ENCODE measurements at regions not wholly inside any gene's neighbourhood (a gene's known extent, or its start where the extent isn't known, plus 50 kb on each side); places are given as distances from the start of the nearest gene placed in this dataset.
"Not testable (repeated sequence)": the region's sequence is repeated elsewhere in the genome, so short reads cannot be mapped to it uniquely, and the experiment has no call there.

DNA sequence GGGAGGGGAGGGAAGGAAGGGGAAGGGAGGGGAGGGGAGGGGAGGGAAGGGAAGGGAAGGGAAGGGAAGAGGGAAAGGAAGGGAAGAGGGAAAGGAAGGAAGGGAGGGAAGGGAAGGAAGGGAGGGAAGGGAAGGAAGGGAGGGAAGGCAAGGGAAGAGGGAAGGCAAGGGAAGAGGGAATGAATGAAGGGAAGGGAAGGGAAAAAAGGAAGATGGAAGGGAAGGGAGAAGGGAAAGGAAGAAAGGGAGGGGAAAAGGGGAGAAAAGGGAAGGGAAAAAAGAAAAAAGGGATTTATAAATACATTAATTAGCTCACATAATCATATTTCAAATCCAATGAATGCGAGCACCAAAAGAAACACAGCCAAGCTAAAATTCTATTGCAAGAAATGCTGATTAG, 202.9 kb upstream of the LRRTM4 start:
- no peak for DNase-seq

- not testable (repeated sequence) for DNase-seq
Observed at GRCh38 chr2:77734662-77735340, 212.6 kb upstream of the LRRTM4 start.

GRCh38 chr2:77737236-77737635, 215.1 kb upstream of the LRRTM4 start:
- no peak for DNase-seq

- DNase-seq, result no peak
Observed at GRCh38 chr2:77746780-77747179, 224.6 kb upstream of the LRRTM4 start.

DNA sequence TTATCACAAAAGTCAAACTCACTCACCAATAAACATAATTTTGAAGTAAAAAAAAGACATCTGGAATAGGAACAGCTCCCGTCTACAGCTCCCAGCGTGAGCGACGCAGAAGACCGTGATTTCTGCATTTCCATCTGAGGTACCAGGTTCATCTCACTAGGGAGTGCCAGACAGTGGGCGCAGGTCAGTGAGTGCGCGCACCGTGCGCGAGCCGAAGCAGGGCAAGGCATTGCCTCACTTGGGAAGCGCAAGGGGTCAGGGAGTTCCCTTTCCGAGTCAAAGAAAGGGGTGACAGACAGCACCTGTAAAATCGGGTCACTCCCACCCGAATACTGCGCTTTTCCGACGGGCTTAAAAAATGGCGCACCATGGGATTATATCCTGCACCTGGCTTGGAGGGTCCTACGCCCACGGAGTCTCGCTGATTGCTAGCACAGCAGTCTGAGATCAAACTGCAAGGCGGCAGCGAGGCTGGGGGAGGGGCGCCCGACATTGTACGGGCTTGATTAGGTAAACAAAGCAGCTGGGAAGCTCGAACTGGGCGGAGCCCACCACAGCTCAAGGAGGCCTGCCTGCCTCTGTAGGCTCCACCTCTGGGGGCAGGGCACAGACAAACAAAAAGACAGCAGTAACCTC, 231.7 kb upstream of the LRRTM4 start:
- not testable (repeated sequence) for DNase-seq

DNA sequence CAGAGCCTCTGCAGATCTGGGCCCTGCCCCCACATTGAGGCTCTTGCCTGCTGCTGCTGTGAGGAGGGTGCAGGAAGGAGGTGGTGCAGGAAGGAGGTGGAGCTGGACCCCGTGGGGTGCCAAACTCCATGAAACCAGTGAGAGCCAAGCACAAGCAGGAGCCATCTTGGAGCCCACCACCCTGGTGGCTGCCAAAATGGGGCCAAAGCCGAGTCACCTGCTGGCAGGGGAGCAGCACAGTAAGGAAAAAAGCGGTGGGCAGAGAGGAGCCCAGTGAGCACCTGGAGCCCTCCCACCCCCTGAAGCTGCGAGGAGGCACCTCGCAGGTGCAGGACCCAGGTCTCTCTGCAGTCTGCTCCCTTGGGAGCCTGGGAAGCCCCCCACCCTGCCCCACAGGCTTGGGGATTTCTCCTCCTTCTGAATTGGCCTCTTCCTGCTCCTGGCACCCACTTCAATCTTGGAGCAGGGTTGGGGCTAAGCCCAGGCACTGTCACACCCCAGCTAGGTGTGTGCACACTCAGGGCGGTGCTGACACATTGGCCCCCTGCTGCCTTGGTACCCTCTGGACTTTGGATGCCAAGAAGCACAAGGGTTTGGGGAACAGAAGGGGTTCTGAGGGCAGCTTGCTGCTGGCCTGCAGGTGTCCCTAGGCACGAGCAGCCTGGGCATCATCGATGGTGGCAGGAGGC, 245.4 kb upstream of the LRRTM4 start:
- no peak for DNase-seq

DNA sequence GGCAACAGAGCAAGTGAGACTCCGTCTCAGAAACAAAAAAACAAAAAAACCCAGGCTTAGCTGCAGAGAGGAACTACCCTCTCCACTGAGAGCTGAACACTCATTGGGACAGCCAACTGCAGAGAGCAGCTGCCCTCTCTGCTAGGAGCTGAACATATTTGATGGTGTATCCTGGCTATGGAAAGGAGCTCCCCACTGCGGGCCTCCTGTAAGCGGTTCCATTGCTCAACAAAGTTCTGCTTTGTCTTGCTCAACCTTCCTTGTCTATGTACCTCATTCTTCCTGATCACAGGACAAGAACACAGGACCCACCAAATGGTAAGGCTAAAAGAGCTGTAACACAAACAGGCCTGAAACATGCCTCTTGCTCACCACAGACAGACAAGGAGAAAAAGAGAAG, 246.3 kb upstream of the LRRTM4 start:
- DNase-seq, result no peak

- DNase-seq, result no peak
Observed at GRCh38 chr2:77778917-77779316, 256.7 kb upstream of the LRRTM4 start.

DNA sequence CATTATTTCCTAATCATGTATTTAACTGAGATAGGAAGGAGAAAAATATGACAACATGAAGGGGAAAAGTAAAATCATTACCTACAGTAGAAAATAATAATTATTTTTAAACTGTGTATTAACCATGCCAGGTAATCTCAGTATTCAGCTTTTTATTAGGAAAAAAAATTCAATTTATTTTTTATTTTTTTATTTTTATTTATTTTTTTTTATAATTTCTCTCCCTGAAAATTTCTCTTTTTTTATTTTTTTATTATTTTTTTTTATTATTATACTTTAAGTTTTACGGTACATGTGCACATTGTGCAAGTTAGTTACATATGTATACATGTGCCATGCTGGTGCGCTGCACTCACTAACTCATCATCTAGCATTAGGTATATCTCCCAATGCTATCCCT, 271.3 kb upstream of the LRRTM4 start:
- DNase-seq, result not testable (repeated sequence)

- no peak for DNase-seq
Observed at GRCh38 chr2:77796397-77796796, 274.2 kb upstream of the LRRTM4 start.

GRCh38 chr2:77797088-77797487, 274.9 kb upstream of the LRRTM4 start:
- no peak for DNase-seq

DNA sequence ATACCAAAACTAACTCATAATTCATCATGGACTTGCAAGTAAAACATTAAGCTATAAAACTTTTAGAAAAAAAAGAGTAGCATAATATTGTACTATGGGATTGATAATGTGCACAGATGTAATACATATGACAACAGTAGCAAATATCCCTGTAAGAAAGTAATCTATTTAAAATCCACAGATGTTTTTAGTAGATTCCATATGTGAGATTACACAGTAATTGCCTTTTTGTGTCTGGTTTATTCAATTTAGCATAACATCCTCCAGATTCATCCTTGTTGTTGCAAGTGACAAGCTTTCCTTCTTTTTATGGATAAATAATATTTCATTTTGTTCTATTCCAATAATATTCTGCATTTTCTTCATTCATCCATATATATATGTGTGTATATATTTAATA, 278.2 kb upstream of the LRRTM4 start:
- DNase-seq, result no peak

GRCh38 chr2:77807531-77808215, 285.5 kb upstream of the LRRTM4 start:
- DNase-seq, result no peak

GRCh38 chr2:77808599-77808998, 286.4 kb upstream of the LRRTM4 start:
- DNase-seq, result no peak

GRCh38 chr2:77813599-77813998, 291.4 kb upstream of the LRRTM4 start:
- DNase-seq, result no peak

DNA sequence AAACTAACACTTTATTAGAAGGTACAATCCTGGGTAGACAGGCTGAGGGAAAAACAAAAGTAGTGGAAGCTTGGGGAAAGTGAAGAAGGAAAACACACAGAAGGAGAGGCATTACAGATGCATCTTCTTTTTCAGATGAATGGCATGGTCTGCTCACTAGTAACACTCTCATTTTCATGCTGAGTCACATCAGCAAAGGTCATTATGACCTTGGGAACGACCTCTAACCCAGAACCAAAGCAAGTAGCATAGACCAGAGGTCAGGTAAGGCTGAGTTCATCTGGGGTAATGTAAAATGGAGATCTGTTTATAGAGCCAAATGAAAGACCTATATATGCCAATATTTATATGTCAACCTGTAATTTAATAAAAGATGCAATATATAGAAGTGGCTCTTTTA, 294.4 kb upstream of the LRRTM4 start:
- no peak for DNase-seq

DNA sequence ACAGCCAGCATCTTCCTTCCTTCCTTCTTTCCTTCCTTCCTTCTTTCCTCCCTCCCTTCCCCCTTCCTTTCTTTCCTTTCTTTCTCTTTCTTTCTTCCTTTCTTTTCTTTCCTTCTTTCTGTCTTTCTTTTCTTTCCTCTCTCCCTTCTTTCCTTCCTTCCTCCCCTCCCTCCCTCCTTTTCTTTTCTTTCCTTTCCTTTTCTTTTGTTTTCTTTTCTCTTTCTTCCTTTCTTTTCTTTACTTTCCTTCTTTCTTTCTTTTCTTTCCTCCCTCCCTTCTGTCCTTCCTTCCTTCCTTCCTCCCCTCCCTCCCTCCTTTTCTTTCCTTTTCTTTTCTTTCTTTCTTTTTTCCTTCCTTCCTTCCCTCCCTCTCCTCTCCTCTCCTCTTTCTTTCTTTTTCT, 296.0 kb upstream of the LRRTM4 start:
- no peak for DNase-seq

- no peak for DNase-seq
Observed at GRCh38 chr2:77823028-77823427, 300.9 kb upstream of the LRRTM4 start.

- no peak for DNase-seq
Observed at GRCh38 chr2:77831060-77831459, 308.9 kb upstream of the LRRTM4 start.

GRCh38 chr2:77831471-77831870, 309.3 kb upstream of the LRRTM4 start:
- no peak for DNase-seq

DNA sequence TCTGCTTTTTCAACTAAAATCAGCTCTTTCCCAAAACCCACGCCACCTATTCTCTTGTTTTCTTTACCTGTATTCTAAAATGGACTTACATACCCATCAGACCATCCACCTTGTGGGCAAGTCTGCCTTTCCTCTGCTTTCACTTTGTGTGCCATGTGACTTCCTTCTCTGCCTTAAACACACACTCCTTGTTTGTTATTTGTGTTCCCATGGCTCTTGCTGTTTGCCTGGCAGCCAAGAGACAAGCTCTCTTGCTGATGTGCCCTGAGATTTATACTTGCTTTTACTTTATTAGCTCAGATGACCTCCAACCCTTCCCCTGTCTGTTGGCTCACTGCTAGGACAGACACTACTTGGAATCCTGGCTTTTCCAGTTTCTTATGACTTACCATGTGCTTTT, 309.7 kb upstream of the LRRTM4 start:
- no peak for DNase-seq

DNA sequence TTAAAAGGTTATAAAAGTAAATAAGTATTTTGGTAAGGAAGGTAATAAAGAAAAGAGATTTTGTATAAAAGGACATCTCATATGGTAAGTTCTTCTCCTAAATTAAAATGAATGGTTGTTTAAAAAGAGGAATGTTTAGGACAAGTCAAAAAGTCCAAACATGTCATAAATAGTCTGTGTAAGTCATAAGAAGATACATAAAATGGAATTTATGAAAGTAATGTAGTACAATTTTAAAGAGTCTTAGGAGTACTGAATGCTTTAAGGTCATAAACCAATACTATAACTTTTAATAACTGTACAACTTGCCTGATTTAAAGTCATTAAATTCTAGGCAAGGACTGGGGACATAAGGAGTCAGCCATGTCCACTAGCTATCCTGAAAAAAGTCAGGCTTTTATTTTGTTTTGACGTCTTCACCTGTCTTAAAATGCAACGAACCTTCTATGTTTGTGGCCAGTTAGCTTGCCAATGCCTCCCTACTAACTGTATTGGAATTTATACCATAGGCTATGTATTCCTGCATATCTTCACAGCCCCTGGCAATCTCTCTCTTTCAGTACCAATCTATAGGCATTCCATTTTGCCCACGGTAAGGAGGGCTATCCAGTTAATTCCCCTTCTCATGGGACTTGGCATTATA, 312.3 kb upstream of the LRRTM4 start:
- DNase-seq, result no peak

GRCh38 chr2:77838441-77838840, 316.3 kb upstream of the LRRTM4 start:
- no peak for DNase-seq

All from NCI-H1694 (cell line).